Inflammatory macrophage treated with lipopolysaccharide for 1 hour (primary cell): ENCODE measurements at regions not wholly inside any gene's neighbourhood (a gene's known extent, or its start where the extent isn't known, plus 50 kb on each side); places are given as distances from the start of the nearest gene placed in this dataset.
"Not testable (repeated sequence)": the region's sequence is repeated elsewhere in the genome, so short reads cannot be mapped to it uniquely, and the experiment has no call there.

Source experiments
- DNase-seq, 2 donors: peaks; one replicate each; pipeline ENCODE4 v3.0.0-alpha.2; 2020 to 2022

- no peak for DNase-seq
Measured at GRCh38 chr13:94902722-94903407, 190.5 kb upstream of the SOX21 start.

DNA sequence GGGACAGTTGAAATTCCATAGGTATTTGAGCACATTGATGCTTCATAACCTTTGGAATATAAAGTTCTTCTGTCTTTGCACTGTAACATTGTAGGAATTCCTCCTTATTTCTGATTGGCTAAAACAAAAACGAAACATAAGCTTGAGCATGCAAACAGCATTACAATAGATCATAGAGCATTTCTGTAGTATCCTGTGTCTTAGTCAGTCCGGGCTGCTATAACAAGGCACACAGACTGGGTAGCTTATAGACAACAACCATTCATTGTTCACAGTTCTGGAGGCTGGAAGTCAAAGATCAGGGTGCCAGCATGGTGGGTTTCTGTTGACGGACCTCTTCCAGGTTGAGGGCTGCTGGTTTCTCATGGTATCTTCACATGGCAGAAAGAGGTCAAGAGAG, 188.7 kb upstream of the SOX21 start:
- DNase-seq, result no peak

DNA sequence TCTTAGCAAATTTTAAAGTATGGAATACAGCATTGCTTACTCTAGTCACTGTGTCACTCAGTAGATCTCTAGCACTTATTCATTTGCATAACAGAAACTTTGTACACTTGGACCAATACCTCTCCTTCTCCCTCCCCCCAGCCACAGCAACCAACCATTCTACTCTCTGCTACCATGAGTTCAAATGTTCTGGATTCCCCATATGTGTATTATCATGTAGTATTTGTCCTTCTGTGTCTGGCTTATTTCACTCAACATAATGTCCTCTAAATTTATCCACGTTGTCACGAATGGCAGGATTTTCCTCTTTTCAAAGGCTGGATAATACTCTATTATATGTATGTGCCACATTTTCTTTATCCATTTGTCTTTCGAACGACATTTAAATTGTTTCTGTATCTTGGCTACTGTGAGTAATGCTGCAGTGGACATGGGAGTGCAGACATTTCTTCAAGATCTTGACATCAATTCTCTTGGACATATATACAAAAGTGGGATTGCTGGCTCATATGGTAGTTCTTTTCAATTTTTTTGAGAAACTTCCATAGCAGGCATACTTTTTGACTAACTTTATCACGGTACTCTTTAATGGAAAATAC, 184.5 kb upstream of the SOX21 start:
- DNase-seq, result no peak

- DNase-seq, result no peak
Measured at GRCh38 chr13:94896238-94896637, 183.9 kb upstream of the SOX21 start.

GRCh38 chr13:94886191-94886590, 173.8 kb upstream of the SOX21 start:
- DNase-seq, result no peak

DNA sequence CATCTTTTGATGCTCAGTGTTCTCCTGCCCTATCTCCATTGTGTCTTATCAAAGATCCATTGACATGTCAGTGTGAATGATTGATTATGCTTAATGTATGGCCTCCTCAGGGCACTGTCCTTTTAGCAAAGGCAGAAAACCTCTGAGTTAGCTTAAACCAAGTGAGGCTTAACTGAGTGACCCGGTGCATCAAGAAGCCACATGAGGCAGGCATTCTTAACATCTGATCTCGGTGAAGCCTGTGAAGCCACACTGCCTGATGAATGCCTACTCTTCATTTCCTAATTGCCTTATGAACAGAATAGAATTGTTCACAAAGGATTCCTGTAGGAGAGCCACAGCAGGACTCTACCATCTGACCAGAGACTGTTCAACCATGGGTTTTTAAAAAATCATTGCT, 168.1 kb upstream of the SOX21 start:
- no peak for DNase-seq

DNA sequence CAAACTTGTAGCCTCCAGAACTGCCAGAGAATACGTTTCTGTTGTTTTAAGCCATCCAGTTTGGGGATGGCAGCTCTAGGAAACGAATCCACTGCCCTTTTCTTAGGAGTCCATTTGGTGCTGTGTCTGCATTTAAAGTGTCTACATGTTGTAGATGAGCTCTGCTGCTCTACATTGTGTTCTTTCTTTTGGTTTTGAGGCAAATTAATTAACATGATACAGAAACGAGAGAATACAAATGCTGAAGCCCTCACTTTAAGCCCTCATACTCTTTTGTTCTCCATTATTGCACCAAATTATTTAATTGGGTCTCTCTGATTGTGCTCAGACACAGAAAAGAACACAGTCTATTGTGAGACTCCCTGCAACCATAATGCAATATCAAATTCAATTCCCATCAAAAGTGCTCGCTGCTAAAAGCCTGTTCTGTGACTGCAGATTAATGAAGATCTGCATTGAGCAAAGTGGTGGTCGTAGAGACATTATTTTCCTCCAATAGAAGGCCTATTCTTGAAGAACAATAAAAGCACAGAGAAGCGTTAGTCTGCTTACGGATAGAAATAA, 166.3 kb upstream of the SOX21 start:
- no peak for DNase-seq

- no peak for DNase-seq
Measured at GRCh38 chr13:94864474-94864873, 152.1 kb upstream of the SOX21 start.

DNA sequence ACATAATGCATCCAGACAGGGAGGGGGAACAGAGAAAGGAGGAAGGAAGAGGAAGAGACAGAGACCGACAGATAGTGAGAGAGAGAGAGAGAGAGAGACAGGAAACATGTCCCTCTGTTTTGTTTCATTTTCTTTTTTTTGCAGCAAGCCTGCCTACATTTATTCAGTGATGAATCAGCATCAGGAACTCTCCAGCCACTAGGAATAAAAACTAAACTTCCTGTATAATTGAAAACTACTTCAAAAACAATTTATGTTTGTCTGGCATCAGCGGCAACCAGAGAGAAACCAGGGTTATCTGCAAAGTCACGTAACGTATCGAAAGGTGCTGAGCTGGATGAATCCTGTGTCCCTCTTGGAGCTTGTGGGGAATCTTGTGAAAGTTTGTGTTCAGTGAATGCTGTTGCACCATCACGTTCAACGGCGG, 148.6 kb upstream of the SOX21 start:
- DNase-seq, result peak; percentile 7 to 10

GRCh38 chr13:94859811-94860210, 147.5 kb upstream of the SOX21 start:
- no peak for DNase-seq

DNA sequence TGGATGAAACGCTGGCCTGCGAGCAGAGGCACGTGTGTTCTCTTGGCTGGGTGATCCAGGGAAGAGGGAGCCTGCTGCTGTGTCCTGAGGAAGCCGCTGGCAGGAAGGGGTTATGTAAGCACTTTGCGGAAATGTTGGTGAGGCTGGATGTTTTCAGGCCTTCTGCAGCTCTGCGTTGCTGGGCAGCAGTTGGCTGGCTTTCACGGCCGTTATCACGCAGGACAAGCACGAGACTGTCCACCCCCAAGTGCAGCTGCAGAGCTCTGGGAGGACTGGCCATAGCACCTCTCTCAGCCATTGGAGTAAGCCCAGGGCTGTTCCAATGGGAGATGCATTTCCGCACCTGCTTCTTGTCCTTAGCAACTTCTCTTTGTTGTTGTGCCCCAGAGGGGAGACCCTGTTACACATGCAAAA, 146.9 kb upstream of the SOX21 start:
- DNase-seq, result no peak

GRCh38 chr13:94858856-94859255, 146.5 kb upstream of the SOX21 start:
- DNase-seq, result no peak

DNA sequence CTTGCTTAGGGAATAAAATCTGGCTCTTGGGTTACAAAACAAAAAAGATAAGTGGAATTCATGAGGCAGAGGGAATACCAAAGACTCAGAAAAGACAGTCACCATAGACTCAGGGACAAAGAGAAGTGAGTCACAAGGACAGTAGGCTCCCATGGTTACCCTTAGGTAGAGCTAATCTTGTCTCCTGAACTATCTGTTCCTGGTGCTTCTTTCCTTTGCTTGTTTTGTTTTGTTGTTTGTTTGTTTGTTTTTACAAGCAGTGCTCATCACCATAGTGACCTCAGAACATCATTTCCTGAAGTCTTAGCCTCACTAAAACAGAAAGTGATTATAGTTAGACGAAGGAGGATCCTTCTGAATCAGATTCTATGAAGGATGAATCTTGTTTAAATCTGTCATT, 142.3 kb upstream of the SOX21 start:
- no peak for DNase-seq

DNA sequence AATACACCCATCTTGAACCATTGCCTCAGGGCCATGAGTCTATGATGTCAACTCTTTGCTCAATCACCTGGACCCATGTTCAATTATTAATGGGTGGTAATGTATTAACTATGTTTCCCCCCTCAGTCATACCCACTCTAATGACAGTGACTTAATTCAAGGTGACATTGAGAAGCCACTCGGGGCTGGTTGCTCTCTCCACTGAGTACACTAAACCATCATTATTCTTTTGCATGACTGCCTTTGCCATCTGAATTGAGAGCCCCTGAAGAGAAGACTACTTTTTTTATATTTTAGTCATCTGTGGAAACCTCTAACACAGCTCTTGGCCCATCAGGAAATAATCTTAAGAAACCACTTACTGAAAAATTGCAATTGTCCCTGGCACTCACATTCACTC, 139.2 kb upstream of the SOX21 start:
- no peak for DNase-seq

GRCh38 chr13:94849254-94849653, 136.9 kb upstream of the SOX21 start:
- DNase-seq, result no peak

DNA sequence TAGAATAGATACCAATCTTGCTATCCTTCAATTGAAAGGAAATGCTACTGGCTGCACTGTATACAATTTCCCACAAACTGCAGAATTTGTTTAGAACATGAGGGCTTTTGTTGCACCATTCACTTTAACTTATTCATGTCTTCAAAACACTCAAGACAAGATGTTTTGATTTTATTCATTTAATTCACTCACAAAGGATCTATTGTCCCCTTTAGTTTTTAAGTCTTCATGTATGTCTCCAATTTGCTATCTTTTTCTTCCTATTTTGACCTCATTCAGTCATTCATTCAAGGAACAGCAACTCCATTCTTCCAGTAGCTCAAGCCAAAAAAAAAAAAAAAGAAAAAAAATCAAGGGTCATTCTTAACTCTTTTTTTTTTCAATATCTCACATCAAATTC, 130.6 kb upstream of the SOX21 start:
- no peak for DNase-seq

DNA sequence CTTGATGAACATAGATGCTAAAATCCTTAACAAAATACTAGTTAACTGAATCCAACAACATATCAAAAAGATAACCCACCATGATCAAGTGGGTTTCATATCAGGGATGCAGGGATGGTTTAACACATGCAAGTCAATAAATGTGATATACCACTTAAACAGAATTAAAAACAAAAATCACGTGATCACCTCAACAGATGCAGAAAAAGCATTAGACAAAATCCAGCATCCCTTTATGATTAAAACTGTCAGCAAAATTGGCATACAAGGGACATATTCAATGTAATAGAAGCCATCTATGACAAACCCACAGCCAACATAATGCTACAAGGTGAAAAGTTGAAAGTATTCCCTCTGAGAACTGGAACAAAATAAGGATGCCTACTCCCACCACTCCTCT, 124.7 kb upstream of the SOX21 start:
- not testable (repeated sequence) for DNase-seq

DNA sequence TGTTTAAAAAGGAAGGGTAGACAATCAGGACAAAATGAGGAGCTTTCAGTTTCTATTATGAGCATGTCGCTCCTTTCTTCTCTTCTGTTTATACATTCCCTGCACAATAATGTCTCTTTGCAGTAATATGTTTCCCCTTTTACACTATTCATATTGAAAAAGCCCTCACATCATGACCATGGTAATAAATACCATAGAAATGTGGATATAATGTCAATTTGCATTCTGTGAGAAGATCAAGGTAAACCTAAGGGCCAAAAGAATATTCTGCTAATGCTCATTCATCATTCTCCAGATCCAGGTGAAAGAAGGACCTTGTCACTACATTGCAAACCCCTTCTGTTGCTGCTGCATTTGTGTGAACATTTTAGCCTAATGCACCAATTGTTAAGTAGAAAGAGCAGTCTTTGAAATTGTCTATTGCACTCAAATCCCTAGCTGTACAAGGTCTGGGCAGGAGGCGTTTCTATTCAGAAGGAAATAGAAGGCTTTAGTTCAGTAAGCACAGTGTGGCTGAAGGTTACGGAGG, 117.6 kb upstream of the SOX21 start:
- no peak for DNase-seq

DNA sequence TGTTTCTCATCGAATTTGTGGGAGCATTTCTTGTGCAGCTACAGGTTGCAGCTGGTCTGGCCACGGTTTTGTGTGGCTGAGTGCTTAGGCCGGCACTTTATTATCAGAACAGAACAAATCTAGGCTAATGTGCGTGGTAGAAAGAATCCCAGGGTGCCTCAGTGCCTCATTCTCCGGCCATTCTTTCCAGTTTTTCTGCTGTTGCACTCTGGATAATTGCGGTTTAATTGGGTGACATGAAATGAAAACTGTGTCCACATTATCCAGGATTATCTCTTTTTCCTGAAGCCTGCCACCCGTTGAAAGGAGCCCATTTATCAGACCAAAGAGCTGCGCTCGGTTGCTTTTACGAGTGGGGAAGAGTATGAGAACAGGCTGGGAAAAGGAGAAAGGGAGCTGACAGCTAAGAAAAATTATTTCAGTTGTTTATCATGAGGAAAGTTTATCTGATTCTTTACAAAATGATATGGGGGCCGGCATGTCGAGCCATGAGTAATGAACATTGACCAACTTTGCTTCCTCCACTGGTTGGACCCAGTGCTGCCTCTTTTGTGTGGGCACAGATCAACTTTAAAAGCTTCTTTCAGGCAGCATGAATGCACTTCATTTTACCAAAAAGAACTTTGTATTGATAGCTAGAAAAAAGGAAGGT, 117.0 kb upstream of the SOX21 start:
- no peak for DNase-seq

GRCh38 chr13:94827566-94827965, 115.2 kb upstream of the SOX21 start:
- no peak for DNase-seq

- no peak for DNase-seq
Measured at GRCh38 chr13:94825507-94825906, 113.2 kb upstream of the SOX21 start.

DNA sequence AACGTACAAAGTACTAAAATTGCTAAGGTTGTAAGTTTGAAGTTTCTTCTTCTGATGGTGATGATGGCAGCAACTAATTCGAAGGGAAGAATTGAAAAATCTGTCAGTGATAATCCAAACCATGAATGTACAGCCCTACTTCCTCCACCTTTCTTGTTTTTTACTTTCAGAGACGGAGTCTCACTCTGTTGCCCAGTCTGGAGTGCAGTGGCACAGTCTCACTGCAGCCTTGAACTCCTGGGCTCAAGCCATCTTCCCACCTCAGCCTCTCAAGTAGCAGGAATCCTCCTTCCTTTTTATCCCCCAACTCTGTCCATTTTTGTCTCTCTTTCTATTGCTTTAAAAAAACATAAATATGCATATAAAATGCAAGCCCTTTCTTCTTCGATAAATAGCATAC, 112.3 kb upstream of the SOX21 start:
- DNase-seq, result no peak

DNA sequence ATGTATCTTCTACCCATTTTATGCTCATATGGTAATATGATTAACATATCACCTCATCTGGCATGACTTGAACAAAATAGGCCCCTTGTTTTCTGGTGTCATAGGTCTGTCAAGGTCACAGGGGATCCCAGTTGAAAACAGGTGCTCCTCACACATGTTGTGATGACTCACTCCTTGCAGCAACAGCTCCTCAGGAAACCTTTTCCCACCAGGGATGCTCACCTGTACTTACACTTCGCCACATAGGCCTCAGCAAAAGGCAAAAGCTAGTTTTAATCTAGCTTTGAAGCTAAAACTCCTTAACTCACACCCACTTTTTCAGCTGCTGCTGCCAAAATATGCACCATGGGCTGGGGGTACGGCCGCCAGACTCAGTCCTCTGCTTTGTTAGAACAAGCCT, 110.0 kb upstream of the SOX21 start:
- no peak for DNase-seq

DNA sequence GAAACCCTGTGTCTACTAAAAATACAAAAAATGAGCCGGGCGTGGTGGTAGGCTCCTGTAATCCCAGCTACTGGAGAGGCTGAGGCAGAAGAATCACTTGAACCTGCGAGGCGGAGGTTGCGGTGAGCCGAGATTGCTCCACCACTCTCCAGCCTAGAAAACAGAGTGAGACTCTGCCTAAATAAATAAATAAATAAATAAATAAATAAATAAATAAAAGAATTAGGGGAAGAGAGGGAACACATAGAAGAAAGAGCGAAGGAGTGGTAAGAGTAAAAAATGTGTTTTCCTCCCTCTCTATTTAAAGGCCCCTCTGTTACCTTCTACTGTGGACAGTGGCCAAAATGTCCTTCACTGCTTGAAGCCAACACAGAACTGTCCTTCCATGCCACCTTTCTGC, 103.9 kb upstream of the SOX21 start:
- no peak for DNase-seq
